ENCODE measurements at regions not wholly inside any gene's neighbourhood (a gene's known extent, or its start where the extent isn't known, plus 50 kb on each side); places are given as distances from the start of the nearest gene placed in this dataset.

DNA sequence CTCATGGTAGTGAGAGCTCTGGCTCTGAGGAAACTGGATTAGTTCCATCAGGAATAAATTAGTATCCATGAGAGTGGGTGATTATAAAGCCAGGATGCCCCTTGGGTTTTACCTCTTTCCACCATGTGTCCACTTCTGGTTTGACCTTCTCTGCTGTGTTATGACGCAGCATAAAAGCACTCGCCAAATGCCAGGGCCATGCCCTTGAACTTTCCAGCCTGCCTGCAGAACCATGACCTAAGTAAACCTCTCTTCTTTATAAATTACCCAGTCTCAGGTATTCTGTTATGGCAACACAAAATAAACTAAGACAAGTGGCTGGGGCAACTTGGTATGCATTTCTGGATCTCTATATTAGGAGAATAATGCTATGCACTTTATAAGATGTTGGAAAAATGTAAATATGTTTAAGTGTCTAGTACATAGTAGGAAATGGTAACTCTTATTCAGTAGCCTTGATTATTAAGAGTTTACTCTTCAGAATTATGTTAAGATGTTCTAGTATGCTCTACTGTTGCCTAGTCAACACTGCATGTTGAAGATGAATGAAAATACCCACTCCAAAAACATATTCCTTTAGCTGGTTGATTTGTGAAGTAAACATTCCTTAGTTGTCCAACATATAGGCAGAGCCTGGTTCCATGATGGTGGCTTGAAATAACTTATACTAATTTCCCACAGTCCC lies 455.6 kb upstream of the TMPO start:
- CTCF ChIA-PET: no interaction called here
- POLR2A ChIA-PET: no interaction called here
- DNase-seq (ENCODE audit: extremely low spot score): no peak
- TF ChIP-seq CTBP1 (IDR thresholded peaks at IDR 0.05; ENCODE audit: borderline replicate concordance) (no peak), FOXM1 (IDR thresholded peaks at IDR 0.05; ENCODE audit: borderline replicate concordance) (no peak), LEF1 (IDR thresholded peaks at IDR 0.05; ENCODE audit: borderline replicate concordance) (no peak), BHLHE40 (IDR thresholded peaks at IDR 0.05; ENCODE audit: borderline replicate concordance) (no peak), FOXA1 (IDR thresholded peaks at IDR 0.05) (no peak), HDGF (IDR thresholded peaks at IDR 0.05; ENCODE audit: borderline replicate concordance) (no peak), SUZ12 (IDR thresholded peaks at IDR 0.05) (no peak), ELF4 (IDR thresholded peaks at IDR 0.05) (no peak), L3MBTL2 (conservative IDR thresholded peaks at IDR 0.05) (no peak)
- TF ChIP-seq, protein P1, sequence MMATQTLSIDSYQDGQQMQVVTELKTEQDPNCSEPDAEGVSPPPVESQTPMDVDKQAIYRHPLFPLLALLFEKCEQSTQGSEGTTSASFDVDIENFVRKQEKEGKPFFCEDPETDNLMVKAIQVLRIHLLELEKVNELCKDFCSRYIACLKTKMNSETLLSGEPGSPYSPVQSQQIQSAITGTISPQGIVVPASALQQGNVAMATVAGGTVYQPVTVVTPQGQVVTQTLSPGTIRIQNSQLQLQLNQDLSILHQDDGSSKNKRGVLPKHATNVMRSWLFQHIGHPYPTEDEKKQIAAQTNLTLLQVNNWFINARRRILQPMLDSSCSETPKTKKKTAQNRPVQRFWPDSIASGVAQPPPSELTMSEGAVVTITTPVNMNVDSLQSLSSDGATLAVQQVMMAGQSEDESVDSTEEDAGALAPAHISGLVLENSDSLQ (IDR thresholded peaks at IDR 0.05): no peak

GRCh38 chr12:98060411-98060810 lies 455.0 kb upstream of the TMPO start:
- ChIA-PET CTCF (no interaction called here), POLR2A (no interaction called here)
- TF ChIP-seq ELF4 (IDR thresholded peaks at IDR 0.05) (no peak), CTBP1 (IDR thresholded peaks at IDR 0.05; ENCODE audit: borderline replicate concordance) (no peak)
- no peak for DNase-seq (ENCODE audit: extremely low spot score)

- CTCF ChIA-PET: no interaction called here
- POLR2A ChIA-PET: no interaction called here
- TF ChIP-seq SP1 (IDR thresholded peaks at IDR 0.05): no peak
- no peak for TF ChIP-seq ELF4 (IDR thresholded peaks at IDR 0.05)
- TF ChIP-seq TARDBP (IDR thresholded peaks at IDR 0.05): no peak
- no peak for TF ChIP-seq LEF1 (IDR thresholded peaks at IDR 0.05; ENCODE audit: borderline replicate concordance)
- no peak for TF ChIP-seq FOXA1 (IDR thresholded peaks at IDR 0.05)
- TF ChIP-seq, protein P1 (IDR thresholded peaks at IDR 0.05): no peak
- TF ChIP-seq CTBP1 (IDR thresholded peaks at IDR 0.05; ENCODE audit: borderline replicate concordance): no peak
- no peak for TF ChIP-seq FOXK2 (IDR thresholded peaks at IDR 0.05)
- TF ChIP-seq L3MBTL2 (conservative IDR thresholded peaks at IDR 0.05): no peak
- no peak for TF ChIP-seq SUZ12 (IDR thresholded peaks at IDR 0.05)
- TF ChIP-seq FOXM1 (IDR thresholded peaks at IDR 0.05; ENCODE audit: borderline replicate concordance): no peak
- no peak for TF ChIP-seq HDGF (IDR thresholded peaks at IDR 0.05; ENCODE audit: borderline replicate concordance)
- no peak for TF ChIP-seq ZNF384 (IDR thresholded peaks at IDR 0.05)
- no peak for DNase-seq (ENCODE audit: extremely low spot score)
Observed at GRCh38 chr12:98062464-98063245, 452.7 kb upstream of the TMPO start.

DNA sequence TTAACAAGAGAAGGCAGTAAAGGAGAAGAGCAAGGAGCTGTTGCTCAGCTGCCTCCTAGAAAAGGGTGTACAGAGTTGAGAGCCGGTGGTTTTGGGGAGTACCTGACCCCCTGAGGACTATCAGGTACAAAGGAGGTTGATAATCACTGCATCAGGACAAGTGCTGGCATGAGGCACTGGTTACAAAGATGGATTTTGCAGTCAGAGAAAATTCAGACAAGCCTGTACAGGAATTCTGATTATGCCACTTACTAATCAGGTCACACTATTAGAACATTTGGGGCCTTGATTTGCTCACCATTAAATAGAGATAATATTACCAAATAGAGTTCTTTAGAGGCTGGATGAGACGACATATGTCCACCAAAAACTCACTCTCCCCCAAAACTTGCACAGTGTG lies 450.9 kb upstream of the TMPO start:
- no peak for DNase-seq (ENCODE audit: extremely low spot score)
- CTCF ChIA-PET: no interaction called here

DNA sequence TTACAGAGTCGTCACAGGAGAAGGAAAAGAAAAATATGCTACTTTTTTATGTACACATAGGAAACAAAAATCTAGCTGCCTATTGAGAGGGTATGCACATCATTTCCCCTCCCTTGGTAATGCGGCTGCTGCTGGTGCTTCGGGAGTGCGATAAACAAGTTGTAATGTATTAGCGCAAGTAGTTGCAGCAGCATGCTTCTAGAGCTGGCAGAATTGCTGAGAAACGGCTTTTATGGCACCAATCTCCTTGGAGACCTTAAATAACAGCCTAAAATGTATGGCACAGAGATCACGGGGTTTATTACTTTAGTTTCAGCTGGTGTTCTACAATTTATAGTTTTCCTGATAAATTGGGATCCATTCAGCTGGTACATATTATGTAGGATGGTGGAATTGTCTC lies 447.6 kb upstream of the TMPO start:
- CTCF ChIA-PET: no interaction called here
- DNase-seq (ENCODE audit: extremely low spot score): no peak
- TF ChIP-seq CTBP1 (IDR thresholded peaks at IDR 0.05; ENCODE audit: borderline replicate concordance) (no peak), NFRKB (IDR thresholded peaks at IDR 0.05) (no peak), ZNF384 (IDR thresholded peaks at IDR 0.05) (no peak), HDGF (IDR thresholded peaks at IDR 0.05; ENCODE audit: borderline replicate concordance) (no peak), SP1 (IDR thresholded peaks at IDR 0.05) (no peak)
- POLR2A ChIA-PET: no interaction called here

More for the DNA sequence above, 450.9 kb upstream of the TMPO start:
- TF ChIP-seq ELF4 (IDR thresholded peaks at IDR 0.05) (no peak), L3MBTL2 (conservative IDR thresholded peaks at IDR 0.05) (no peak)
- POLR2A ChIA-PET: no interaction called here

DNA sequence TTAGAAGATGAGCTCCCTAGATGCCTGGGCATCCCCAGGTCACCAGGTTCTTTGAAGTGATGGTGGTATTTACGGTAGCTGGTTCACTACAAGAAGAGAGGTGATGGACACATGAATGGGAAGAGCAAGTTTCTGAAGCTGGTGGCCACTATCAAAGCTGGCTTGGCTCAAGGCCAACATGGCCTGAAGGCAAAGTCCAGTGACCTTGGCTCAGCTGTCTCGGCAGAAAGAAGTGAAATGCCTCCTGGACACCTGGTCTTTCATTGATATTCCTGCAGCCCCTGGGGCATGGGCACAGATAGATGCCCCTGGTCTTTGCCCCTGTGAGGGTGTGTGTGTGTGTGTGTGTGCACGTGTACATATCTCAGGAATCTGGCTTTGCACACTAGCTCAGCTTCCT lies 441.8 kb upstream of the TMPO start:
- no peak for DNase-seq (ENCODE audit: extremely low spot score)
- ChIA-PET CTCF (no interaction called here), POLR2A (no interaction called here)
- TF ChIP-seq ZNF384 (IDR thresholded peaks at IDR 0.05) (no peak), ARNT (IDR thresholded peaks at IDR 0.05) (no peak), L3MBTL2 (conservative IDR thresholded peaks at IDR 0.05) (no peak), LEF1 (IDR thresholded peaks at IDR 0.05; ENCODE audit: borderline replicate concordance) (no peak), FOXA1 (IDR thresholded peaks at IDR 0.05) (no peak), CTBP1 (IDR thresholded peaks at IDR 0.05; ENCODE audit: borderline replicate concordance) (no peak), FOXM1 (IDR thresholded peaks at IDR 0.05; ENCODE audit: borderline replicate concordance) (no peak), ELF4 (IDR thresholded peaks at IDR 0.05) (no peak), BHLHE40 (IDR thresholded peaks at IDR 0.05; ENCODE audit: borderline replicate concordance) (no peak), TARDBP (IDR thresholded peaks at IDR 0.05) (no peak), HDGF (IDR thresholded peaks at IDR 0.05; ENCODE audit: borderline replicate concordance) (no peak)
- TF ChIP-seq, protein P1 (IDR thresholded peaks at IDR 0.05): no peak

GRCh38 chr12:98074286-98074685 lies 441.1 kb upstream of the TMPO start:
- DNase-seq (ENCODE audit: extremely low spot score): no peak
- ChIA-PET CTCF (no interaction called here), POLR2A (no interaction called here)
- no peak for TF ChIP-seq FOXK2 (IDR thresholded peaks at IDR 0.05)
- no peak for TF ChIP-seq ZNF384 (IDR thresholded peaks at IDR 0.05)
- TF ChIP-seq ELF4 (IDR thresholded peaks at IDR 0.05): no peak
- no peak for TF ChIP-seq LEF1 (IDR thresholded peaks at IDR 0.05; ENCODE audit: borderline replicate concordance)
- no peak for TF ChIP-seq L3MBTL2 (conservative IDR thresholded peaks at IDR 0.05)
- TF ChIP-seq CTBP1 (IDR thresholded peaks at IDR 0.05; ENCODE audit: borderline replicate concordance): no peak
- TF ChIP-seq SUZ12 (IDR thresholded peaks at IDR 0.05): no peak
